HG03025 (cell line): ENCODE measurements at regions not wholly inside any gene's neighbourhood (a gene's known extent, or its start where the extent isn't known, plus 50 kb on each side); places are given as distances from the start of the nearest gene placed in this dataset.
"Not testable (repeated sequence)": the region's sequence is repeated elsewhere in the genome, so short reads cannot be mapped to it uniquely, and the experiment has no call there.

ENCODE experiments used
- ATAC-seq: cut with Tn5 transposase; IDR thresholded peaks from one replicate; pipeline ENCODE4 v1.9.1; 2021; ENCODE audit warnings: mild to moderate bottlenecking, moderate library complexity; ENCODE audit not compliant: unreplicated experiment, low FRiP score

DNA sequence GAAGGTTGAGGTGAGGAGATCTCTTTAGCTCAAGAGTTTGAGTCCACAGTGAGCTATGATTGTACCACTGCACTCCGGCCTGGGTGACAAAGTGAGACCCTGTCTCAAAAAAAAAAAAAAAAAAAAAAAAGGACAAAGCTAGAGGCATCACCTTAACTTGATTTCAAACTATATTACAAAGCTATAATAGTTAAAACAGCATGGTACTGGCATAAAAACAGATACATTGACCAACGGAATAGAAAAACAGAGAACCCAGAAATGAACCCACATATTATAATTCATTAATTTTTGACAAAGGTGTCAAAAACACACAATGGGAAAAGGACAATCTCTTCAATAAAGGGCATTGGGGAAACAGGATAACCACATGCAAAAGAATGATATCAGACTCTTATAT is 50.8 kb upstream of the MBOAT1 start:
- no peak for ATAC-seq

DNA sequence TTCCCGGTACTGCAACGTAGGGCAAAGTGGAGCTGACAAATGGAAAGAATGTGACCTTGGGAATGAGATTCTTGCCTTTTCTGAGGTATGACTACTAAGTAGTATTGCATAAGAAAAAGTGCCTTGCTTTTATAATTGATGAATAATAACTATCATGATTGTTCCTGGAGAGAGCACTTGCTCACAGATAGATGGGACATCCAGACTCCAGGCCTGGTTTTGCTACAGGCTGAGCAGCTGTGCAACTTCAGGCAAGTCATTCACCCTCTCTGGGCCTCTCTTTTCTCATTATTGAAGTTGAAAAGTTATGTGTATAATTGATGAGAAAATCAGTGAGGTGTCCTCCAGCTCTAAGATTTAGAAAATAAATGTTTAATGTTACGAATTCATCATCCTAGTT is 53.6 kb upstream of the MBOAT1 start:
- no peak for ATAC-seq

DNA sequence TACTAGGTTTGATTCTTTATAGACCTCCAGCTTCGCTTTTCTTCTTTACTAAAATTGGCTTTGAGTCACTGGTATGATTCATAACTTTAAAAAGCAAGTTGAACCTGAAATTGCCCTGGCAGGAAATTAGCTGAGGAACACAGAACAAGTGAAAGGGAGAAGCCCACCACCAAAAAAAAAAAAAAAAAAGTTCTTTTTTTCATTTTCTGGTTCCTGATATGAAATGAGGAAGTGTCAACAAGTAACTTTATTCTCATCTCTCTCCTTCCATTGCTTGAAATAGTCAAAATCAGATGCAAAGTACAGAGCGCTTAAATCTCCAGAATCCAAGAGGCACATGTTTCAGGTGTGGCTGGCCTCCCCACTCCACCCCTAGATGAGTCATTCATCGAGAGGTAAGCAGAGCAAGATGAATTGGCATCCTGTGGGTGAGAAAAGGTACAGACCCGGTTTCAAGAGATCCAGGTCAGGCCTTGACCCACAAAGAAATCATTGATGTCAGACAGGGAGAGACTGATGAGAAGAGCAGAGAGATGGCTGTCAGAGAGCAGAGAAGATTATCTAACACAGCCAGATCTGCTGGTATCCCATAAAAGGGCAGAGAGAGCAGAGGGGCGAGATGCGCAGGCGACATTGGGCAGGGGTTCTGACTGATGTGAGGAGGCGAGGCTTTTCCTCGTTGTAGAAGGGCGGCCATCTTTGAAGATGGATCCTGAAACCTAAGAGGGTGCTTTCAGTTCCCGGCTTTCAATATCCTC is 54.8 kb upstream of the MBOAT1 start:
- no peak for ATAC-seq

DNA sequence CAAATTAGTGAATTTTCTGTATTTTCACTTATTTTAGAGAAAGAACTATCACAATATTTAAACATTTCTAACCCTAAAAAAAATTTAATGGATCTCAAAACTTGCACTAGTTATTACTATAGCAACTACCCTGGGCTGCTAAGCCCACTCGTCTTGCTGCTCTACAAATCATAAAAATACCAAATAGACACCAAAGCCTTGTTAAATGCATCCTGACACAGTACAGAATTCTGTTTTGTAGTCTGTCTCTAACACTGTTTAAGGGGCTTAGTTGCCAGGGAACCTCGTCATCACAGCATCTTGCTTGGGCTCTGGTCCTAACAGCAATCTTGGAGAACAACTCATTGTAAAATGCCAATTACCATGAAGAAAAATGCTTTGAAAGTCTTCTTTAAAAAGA is 56.9 kb upstream of the MBOAT1 start:
- ATAC-seq, result no peak

DNA sequence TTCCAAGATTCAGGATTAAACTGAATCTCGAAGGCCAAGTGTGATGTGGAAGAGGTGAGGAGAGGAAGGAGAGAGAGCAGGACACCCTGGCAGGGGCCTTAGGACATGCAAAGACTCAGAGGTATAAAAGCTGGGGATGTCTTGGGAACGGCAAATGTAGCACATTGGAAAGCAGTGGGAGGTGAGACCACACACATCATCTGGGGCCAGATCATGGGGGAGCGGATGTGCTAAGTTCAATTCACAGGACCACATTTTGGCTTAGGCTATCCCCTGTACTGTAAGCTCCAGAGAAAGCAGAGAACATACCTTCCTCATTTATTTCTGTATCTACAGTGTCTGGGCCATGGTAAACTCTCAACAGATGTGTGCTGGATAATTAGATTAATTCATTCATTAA is 59.5 kb upstream of the MBOAT1 start:
- ATAC-seq, result no peak

DNA sequence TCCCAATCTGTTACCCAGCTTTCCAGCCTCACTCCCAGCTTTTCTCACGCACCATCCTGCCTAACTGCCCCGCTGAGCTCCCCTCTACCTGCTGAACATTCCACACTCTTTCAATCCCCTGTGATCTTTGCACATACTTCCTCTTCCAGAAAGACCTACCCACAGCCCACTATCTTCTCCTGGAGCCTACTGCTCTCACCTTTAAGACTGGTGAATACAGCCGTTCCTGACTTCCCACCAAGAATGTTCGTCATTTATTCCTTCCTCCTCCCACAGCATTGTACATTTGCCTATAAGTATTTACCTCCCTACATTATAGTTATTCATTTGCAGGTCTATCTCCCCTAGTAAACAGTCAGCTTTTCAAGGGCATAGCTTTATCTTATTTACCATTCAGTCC is 61.9 kb upstream of the MBOAT1 start:
- no peak for ATAC-seq

DNA sequence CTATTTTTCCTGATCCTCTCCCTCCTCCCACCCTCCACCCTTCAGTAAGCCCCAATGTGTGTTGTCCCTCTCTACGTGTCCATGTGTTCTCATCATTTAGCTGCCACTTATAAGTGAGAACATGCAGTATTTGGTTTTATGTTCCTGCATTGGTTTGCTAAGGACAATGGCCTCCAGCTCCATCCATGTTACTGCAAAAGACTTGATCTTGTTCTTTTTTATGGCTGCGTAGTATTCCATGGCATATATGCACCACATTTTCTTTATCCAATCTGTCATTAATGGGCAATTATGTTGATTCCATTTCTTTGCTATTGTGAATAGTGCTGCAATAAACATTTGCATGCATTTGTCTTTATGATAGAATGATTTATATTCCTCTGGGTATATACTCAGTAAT is 63.6 kb upstream of the MBOAT1 start:
- ATAC-seq, result not testable (repeated sequence)

DNA sequence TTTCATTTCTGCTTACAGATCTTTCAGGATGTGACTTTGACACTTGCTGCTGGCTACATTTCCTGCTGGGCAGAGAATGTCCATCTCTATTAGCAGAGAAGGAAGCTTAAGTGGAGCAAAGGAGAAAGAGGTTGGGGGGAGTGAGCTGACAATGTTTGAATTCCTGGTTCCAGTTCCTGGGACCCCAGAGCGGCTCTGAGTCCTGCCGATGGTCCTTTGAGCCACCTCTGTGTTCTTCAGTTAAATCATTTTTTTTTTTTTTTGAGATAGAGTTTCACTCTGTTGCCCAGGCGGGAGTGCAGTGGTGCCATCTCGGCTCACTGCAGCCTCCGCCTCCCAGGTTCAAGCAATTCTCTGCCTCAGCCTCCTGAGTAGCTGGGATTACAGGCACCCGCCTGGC is 65.5 kb upstream of the MBOAT1 start:
- ATAC-seq, result not testable (repeated sequence)

DNA sequence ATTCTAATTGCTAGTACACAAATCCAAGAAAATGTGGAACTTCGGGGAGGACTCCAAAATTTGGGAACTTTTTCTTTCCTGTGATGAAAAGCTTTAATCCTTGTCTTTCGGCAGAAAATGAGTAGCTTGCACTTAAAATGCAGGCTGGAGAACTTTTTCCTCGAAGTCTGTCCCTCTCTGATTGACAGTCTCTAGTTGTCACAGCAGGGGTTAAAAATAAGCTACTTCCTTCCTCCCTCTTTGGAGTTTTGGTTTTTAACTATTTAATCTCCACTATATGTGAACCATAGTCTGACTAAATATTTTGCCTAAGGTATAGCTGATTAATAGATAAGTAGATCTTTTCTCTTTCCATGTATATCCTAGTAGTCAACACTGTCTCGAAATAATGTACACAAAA is 66.8 kb upstream of the MBOAT1 start:
- ATAC-seq, result no peak

DNA sequence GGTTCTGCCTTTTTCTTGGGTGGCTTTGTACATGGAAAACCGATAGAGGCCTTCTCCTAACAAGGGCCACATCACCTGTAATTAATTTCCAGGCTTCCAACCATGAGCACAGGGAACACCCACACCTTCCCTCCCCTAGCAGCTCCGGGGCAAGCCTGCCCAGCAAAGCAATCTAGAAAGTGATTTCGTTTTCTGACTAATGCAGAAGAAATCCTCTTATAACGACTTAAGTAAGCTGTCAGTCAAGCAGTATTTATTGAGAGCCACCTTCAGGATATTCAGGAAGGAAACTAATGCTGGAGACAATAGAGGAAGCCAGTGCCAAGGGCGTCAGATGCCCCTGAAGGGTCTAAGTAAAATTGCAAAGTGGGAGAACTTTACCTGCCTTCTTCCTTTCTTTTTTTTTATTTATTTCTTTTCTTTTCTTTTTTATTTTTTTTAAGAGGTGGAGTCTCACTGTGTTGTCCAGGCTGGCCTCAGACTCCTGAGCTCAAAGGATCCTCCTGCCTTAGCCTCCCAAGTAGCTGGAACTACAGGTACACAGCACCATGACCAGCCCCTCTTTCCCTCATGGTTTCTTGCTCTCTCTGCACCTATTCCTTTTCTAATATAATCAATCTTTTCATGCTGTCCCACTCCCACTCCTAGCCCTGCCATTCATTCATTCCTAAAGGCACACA is 67.5 kb upstream of the MBOAT1 start:
- no peak for ATAC-seq

DNA sequence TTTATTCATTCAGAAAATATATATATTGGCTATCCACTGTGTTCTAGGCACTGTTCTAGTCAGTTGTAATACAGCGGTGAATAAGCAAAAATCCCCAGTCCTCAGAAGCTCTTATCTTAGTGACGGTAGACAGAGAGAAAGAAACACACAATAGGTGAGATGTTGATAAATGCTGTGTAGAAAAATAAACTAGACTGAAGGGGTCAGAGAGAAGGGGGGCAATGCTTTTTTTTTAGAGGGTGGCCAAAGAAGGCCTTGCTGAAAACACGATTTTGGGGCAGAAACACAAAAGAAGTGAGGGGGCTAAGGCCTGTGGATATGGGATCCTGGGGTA is 68.0 kb upstream of the MBOAT1 start:
- no peak for ATAC-seq

DNA sequence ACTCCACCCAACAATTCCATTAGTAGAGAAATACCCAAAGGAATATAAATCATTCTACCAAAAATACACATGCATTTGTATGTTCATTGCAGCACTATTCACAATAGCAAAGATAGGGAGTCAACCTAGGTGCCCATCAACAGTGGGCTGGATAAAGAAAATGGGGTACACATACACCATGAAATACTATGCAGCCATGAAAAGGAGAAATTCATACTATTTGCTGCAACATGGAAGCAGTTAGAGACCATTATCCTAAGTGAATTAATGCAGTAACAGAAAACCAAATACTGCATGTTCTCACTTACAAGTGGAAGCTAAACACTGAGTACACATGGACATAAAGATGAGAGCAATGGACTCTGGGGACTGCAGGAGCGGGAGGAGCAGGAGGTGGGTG is 72.4 kb upstream of the MBOAT1 start:
- ATAC-seq, result no peak

DNA sequence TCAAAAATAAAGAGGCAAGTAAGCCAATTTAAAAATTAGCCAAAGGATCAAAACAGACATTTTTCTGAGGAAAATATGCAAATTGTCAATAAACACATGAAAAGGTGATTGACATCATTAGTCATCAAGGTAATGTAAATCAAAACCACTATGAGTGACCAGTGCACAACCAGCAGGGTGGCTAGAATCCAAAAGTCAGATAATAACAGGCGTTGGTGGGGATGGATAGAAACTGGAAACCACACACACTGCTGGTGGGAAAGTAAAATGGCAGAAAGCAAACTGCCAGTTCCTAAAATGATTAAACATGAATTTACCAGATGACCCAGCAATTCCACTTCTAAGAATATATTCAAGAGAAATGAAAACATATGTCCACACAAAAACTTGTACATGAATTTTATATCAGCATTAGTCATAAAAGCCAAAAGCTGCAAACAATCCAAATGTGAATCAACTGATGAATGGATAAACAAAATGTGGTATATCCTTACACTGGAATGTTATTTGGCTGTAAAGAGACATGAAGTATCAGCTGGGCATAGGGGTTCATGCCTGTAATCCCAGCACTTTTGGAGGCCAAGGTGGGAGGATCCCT is 74.8 kb upstream of the MBOAT1 start:
- ATAC-seq, result no peak

DNA sequence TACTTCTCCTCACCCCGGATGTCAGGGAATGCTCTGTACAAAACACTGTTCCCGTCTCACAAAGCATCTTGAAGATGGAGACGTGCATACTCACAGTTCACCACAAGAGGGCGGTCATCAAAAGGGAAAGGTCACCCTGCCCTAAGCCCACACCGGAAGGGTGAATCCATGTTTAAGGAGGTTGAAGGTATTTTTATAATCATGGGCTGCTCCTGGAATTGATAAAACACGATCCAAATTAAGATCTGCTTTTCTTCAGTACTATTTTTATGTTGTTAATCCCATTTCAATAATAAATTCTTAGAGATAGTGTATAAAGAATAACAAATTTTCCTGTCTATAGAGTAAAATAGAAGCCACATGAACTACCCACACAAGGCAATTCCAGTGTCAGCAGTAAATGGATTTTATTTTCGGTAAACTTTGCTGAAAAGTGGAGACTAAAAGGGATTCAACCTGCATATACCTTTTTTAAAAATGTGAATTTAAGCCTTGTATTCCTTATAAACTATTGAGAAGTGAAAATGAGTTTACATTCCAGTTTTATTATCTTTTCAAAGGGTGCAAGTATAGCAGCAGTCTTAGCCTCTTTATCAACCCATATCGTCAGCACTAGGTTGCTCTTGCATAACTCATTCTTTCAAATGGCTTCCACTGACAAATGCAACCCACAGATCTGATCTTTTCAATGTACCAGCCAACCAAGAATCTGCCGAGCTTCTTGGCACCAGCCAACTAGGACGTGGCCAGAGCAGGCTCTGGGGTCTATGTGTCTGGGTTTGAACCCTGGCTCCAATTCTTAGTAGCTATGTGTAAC is 79.7 kb upstream of the MBOAT1 start:
- ATAC-seq, result peak; percentile 88

DNA sequence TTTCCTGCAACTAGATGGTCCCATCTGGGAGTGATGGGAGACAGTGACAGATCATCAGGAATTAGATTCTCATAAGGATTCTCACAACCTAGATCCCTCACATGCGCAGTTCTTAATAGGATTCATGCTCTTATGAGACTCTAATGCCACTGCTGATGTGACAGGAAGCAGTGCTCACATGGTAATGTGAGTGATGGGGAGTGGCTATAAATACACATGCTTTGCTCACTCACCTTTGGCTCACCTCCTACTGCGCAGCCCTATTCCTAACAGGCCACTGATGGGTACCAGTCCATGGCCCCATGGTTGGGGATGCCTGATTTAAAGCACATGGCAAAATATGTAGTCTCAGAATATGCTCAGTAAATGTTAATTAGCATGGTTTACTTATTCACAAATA is 80.6 kb upstream of the MBOAT1 start:
- ATAC-seq, result no peak

DNA sequence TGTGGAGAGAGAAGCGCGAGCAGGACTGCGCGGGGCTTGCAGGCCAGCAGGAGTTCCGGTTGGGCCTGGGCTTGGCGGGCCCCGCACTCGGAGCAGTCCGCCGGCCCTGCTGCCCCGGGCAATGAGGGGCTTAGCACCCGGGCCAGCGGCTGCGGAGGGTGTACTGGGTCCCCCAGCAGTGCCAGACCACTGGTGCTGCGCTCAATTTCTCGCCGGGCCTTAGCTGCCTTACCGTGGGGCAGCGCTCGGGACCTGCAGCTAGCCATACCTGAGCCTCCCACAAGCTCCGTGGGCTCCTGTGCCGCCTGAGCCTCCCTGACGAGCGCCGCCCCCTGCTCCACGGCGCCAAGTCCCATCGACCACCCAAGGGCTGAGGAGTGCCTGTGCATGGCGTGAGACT is 89.0 kb upstream of the MBOAT1 start:
- no peak for ATAC-seq

DNA sequence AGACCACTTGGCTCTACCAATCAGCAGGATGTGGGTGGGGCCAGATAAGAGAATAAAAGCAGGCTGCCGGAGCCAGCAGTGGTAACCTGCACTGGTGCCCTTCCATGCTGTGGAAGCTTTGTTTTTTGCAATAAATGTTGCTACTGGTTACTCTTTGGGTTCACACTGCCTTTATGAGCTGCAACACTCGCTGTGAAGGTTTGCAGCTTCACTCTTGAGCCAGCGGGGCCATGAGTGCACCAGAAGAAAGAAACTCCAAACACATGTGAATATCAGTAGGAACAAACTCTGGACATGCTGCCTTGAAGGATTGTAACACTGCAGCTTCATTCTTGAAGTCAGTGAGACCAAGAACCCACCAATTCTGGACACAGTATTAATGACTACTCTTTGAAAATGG is 89.9 kb upstream of the MBOAT1 start:
- no peak for ATAC-seq

DNA sequence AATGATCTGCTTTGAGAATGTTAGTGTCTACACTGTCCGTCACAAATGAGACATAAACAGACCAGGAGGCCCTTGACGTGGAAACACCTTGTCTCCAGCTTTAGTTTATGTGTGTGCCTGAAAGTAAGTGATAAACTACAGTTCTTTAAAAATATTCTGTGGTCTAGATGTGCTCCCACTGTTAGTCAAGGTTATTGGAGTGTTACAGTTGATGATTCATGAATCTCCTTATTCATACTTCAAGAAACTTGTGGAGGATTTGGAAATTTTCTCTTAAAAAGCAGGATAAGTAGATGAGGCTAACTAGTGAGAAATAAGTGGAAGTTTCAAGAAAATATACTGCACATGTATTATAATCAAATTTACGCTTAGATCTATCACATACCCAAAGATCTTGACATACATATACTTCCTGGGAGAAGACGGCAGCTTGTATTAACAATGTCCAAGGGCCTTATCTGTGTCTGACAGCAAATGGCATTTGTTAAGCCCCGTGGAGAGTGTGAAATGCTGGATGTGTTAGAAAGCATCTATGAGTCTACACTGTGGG is 90.5 kb upstream of the MBOAT1 start:
- no peak for ATAC-seq

DNA sequence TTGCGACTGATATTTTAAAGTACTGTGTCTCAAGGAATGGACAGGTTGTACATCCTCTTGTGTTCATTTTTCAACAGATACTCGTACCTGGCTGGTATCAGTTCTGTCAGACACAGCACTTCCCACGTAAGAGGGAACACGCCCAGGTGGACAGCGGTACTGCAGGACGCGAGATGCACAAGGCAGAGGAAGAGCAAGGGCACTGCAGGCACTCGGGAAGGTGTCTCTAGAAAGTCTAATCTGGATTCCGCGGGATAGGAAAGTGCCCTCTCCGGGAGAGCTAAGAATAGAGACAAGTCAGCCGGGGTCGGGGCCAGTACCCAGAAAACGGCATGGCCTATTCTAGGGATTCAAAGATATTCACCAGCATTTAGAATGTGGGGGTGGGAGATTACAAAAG is 94.2 kb upstream of the MBOAT1 start:
- no peak for ATAC-seq

DNA sequence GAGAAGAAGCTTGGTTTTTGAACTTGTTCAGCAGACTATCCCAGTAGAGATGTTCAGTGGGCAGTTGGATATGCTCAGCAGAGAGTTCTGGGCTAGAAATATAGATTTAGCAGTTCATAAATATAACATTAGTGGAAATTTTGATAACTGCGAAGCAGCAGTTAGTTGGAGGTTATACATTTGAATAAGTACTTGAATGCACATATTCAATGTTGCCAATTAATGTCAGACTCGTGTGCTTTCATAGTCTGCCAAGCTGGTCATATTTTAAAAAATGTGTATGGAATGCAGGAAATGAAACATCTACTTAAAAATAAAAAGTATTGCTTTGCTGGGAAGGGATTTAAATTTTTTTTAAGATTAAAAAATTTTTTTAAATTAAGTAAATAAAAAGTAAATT is 92.5 kb upstream of the E2F3 start:
- no peak for ATAC-seq

DNA sequence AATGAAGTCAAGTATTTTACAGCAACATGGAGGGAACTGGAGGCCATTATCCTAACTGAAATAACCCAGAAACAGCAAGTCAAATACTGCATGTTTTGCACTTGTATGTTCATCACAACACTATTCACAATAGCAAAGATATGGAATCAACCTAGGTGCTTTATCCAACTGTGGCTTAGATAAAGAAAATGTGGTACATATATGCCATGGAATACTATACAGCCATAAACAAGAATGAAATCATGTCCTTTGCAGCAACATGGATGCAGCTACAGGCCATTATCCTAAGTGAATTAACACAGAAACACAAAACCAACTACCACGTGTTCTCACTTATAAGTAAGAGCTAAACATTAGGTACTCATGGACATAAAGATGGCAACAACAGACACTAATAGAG is 91.5 kb upstream of the E2F3 start:
- no peak for ATAC-seq
